ENCODE measurements at regions not wholly inside any gene's neighbourhood (a gene's known extent, or its start where the extent isn't known, plus 50 kb on each side); places are given as distances from the start of the nearest gene placed in this dataset.

- no peak for TF ChIP-seq MLLT1 (IDR thresholded peaks at IDR 0.05)
- TF ChIP-seq MYB (IDR thresholded peaks at IDR 0.05; ENCODE audit: borderline replicate concordance, low read depth, low read length) = no peak
- TF ChIP-seq DPF2 (IDR thresholded peaks at IDR 0.05) = 0 out of 2 replicates have a peak, but pooled peaks have one; percentile 22
- no peak for TF ChIP-seq ZNF274 (IDR thresholded peaks at IDR 0.05; ENCODE audit: insufficient read depth, insufficient read length)
- no peak for TF ChIP-seq CUX1 (IDR thresholded peaks at IDR 0.05; ENCODE audit: insufficient replicate concordance, low read depth, low read length)
- TF ChIP-seq KLF5 (IDR thresholded peaks at IDR 0.05; ENCODE audit: partially characterized antibody) = no peak
- TF ChIP-seq NRF1 (conservative IDR thresholded peaks at IDR 0.05; ENCODE audit: low read depth, low read length) = no peak
- no peak for TF ChIP-seq HCFC1 (IDR thresholded peaks at IDR 0.05; ENCODE audit: low read length)
- no peak for TF ChIP-seq CHD2 (IDR thresholded peaks at IDR 0.05; ENCODE audit: borderline replicate concordance, low read depth, low read length)
- no peak for TF ChIP-seq BACH1 (IDR thresholded peaks at IDR 0.05; ENCODE audit: borderline replicate concordance)
- TF ChIP-seq IKZF1 (conservative IDR thresholded peaks at IDR 0.05) = peak; percentile 46; the same call in 1 of the 2 replicates
- TF ChIP-seq BHLHE40 (IDR thresholded peaks at IDR 0.05; ENCODE audit: borderline replicate concordance in 1 of 2, low read depth in 2 of 2, low read length in 1 of 2) = 0 out of 4 replicates have a peak, but pooled peaks of 1 of the 2 experiments have one; percentile 40
- TF ChIP-seq PML (IDR thresholded peaks at IDR 0.05; ENCODE audit: low read length) = no peak
- TF ChIP-seq ZBTB40 (IDR thresholded peaks at IDR 0.05; ENCODE audit: borderline replicate concordance) = no peak
- TF ChIP-seq SREBF2 (IDR thresholded peaks at IDR 0.05; ENCODE audit: low read length) = no peak
- TF ChIP-seq NR2C2 (IDR thresholded peaks at IDR 0.05; ENCODE audit: borderline replicate concordance, control insufficient read depth, insufficient read length, low read depth) = no peak
- no peak for TF ChIP-seq YBX1 (IDR thresholded peaks at IDR 0.05)
- peak; percentile 86; the same call in 1 of the 2 replicates for TF ChIP-seq JUND (IDR thresholded peaks at IDR 0.05; ENCODE audit: low read depth, low read length)
- no peak for TF ChIP-seq FOS (IDR thresholded peaks at IDR 0.05; ENCODE audit: borderline replicate concordance, extremely low read depth, insufficient read length)
- no peak for TF ChIP-seq STAT3 (IDR thresholded peaks at IDR 0.05; ENCODE audit: low read depth, low read length)
- TF ChIP-seq CBX3 (IDR thresholded peaks at IDR 0.05; ENCODE audit: borderline replicate concordance, low read depth) = no peak
Observed at GRCh38 chr2:44087036-44087713, 81.5 kb upstream of the PPM1B start (continued).
